ENCODE measurements at regions not wholly inside any gene's neighbourhood (a gene's known extent, or its start where the extent isn't known, plus 50 kb on each side); places are given as distances from the start of the nearest gene placed in this dataset.

GRCh38 chr7:41224063-41224763, 478.7 kb downstream of the INHBA start:
- ChIA-PET POLR2A (no interaction called here), CTCF (no interaction called here)
- TF ChIP-seq, protein P1, sequence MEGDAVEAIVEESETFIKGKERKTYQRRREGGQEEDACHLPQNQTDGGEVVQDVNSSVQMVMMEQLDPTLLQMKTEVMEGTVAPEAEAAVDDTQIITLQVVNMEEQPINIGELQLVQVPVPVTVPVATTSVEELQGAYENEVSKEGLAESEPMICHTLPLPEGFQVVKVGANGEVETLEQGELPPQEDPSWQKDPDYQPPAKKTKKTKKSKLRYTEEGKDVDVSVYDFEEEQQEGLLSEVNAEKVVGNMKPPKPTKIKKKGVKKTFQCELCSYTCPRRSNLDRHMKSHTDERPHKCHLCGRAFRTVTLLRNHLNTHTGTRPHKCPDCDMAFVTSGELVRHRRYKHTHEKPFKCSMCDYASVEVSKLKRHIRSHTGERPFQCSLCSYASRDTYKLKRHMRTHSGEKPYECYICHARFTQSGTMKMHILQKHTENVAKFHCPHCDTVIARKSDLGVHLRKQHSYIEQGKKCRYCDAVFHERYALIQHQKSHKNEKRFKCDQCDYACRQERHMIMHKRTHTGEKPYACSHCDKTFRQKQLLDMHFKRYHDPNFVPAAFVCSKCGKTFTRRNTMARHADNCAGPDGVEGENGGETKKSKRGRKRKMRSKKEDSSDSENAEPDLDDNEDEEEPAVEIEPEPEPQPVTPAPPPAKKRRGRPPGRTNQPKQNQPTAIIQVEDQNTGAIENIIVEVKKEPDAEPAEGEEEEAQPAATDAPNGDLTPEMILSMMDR (IDR thresholded peaks at IDR 0.05; ENCODE audit: control extremely low read depth, extremely low read depth, low read depth, missing control alignments): no peak
- no peak for DNase-seq (ENCODE audit: extremely low spot score)

- TF ChIP-seq, protein P1 (IDR thresholded peaks at IDR 0.05; ENCODE audit: control extremely low read depth, extremely low read depth, low read depth, missing control alignments): no peak
- DNase-seq (ENCODE audit: extremely low spot score): no peak
- ChIA-PET CTCF (interaction anchor here (1.0 kb wide), 1 partner anchor 17 kb away, joined by 3 read pairs; no protein-coding TSS in a partner anchor), POLR2A (no interaction called here)
Measured at GRCh38 chr7:41222746-41223145, 480.1 kb downstream of the INHBA start.

- TF ChIP-seq, protein P1 (IDR thresholded peaks at IDR 0.05; ENCODE audit: control extremely low read depth, extremely low read depth, low read depth, missing control alignments): no peak
- DNase-seq (ENCODE audit: extremely low spot score): no peak
- POLR2A ChIA-PET: no interaction called here
- CTCF ChIA-PET: no interaction called here
Measured at GRCh38 chr7:41220266-41220665, 482.6 kb downstream of the INHBA start.

- no peak for DNase-seq (ENCODE audit: extremely low spot score)
- POLR2A ChIA-PET: no interaction called here
- CTCF ChIA-PET: no interaction called here
- TF ChIP-seq, protein P1 (IDR thresholded peaks at IDR 0.05; ENCODE audit: control extremely low read depth, extremely low read depth, low read depth, missing control alignments): no peak
Measured at GRCh38 chr7:41219276-41219675, 483.6 kb downstream of the INHBA start.

- CTCF ChIA-PET: interaction anchor here (0.9 to 1.7 kb wide), 2 partner anchors 25 to 41 kb away, joined by 3 read pairs; no protein-coding TSS in a partner anchor
- POLR2A ChIA-PET: no interaction called here
- TF ChIP-seq, protein P1 (IDR thresholded peaks at IDR 0.05; ENCODE audit: control extremely low read depth, extremely low read depth, low read depth, missing control alignments): no peak
- DNase-seq (ENCODE audit: extremely low spot score): no peak
Measured at GRCh38 chr7:41217306-41217705, 485.6 kb downstream of the INHBA start.

DNA sequence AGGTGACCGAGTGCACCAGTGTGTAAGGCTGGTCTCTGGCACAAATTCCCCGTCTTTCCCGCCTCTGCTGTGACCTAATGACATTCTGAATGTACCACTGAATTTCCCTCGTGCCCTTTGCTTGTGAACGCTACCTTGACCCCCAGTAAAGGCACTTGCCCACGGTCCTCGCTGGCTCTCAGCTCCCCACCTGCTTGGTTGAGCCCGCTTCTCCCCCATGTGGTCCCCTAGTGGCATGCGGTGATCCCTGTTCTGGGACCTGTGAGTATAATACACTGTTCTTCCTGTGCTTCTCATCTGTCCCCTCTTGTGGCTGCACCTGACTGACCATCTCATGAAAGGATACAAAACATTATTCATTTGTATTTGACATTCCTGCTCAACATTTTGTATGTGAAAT, 495.7 kb downstream of the INHBA start:
- no peak for DNase-seq (ENCODE audit: extremely low spot score)
- ChIA-PET CTCF (no interaction called here), POLR2A (no interaction called here)
- TF ChIP-seq, protein P1 (IDR thresholded peaks at IDR 0.05; ENCODE audit: control extremely low read depth, extremely low read depth, low read depth, missing control alignments): no peak

Data from GM10248 (cell line).